CD4-positive, alpha-beta T cell treated with Interferon alpha-2 for 1 hour (primary cell): ENCODE measurements at regions not wholly inside any gene's neighbourhood (a gene's known extent, or its start where the extent isn't known, plus 50 kb on each side); places are given as distances from the start of the nearest gene placed in this dataset.

ENCODE experiments used
- DNase-seq, 2 donors: peaks; one replicate each; pipeline ENCODE4 v3.0.0-alpha.2; 2020 to 2022

DNA sequence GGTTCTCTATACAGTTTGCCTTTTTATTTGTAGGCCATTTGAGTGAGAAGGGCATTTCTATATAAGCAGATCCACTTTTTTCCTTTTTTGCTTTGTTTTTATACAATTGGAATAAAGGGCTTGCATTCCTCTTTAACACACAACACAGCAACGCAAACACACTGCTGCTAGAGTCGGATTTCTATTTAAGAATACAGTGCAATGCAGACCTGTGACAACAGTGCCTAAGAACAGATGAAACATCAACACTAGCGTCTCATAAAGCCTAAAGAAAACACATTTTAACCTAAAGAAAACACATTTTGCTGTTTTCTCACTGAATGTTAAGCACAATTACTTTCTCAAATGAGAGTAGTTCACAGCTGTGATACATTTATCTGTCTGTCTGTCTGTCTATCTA is 1141.1 kb downstream of the CDH11 start:
- DNase-seq, result no peak

DNA sequence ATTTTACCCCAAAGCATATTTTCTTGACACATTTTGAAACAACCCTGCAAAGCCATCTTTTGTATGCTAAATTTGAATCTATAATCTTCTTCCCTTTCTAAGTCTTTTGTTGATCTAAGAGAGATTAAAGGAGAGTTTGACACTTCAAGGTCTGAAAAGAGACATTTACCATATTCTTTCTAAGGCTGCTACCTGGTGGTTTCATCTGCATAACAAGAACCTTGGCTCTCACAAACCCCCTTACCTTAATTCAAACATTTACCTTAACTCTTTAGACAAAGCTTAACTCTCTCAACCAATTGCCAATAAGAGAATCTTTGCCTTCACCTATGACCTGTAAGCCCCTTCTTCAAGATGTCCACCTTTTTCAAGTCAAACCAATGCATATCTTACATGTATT is 1143.6 kb downstream of the CDH11 start:
- no peak for DNase-seq

DNA sequence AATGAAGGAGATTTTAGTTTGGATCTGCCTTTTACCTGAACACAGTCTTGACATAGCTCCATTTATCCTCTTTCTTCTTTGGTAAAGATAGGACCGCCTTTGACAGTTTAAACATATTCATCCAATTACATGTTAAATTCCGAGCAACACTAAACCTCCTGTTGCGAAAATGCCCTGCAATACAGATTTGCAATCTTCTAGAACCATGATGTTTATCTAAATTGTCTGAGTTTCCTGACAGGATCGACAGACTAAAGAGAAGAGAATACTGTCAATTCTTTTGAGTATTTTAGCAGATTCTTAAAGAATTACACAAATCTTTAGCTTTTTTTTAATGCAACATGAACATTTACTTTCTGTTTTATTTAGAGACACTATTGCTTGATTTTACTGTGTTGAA is 1145.5 kb downstream of the CDH11 start:
- DNase-seq, result no peak

DNA sequence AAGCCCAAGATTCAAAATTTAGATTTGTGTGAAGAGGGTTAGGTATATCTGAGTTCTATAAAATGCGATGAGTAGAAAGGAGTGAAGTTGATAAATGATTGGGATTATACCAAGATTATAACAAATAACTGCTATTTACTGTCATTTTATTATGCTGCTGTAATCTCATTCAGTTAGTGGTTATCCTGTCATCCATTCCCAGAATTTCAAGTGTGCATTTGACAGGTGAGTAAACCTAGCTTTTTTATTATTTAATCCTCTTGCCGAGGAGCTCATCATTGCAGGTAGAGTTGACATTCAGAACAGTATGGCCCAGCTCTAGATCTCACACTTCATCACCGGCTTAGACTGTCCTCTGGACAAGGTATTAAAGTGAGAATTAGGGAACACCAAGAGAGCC is 1146.2 kb downstream of the CDH11 start:
- no peak for DNase-seq

DNA sequence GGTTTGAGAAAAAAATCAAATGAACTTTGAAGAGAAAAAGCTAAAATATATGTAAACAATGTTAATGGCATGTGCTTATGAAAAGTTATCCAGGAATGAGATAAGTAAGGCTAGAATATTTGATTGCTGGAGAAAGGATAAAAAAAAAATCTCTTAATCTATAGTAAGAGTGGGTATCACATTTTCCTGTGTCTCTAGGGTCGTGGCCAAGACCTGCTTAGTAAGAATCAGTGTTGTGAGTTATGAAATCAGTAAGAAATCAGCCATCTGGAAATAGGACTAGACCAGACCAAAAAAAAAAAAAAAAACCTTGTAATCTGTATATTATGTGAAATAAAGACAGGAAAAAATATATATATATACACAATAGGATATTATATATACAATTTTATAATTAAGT is 1153.9 kb downstream of the CDH11 start:
- no peak for DNase-seq

DNA sequence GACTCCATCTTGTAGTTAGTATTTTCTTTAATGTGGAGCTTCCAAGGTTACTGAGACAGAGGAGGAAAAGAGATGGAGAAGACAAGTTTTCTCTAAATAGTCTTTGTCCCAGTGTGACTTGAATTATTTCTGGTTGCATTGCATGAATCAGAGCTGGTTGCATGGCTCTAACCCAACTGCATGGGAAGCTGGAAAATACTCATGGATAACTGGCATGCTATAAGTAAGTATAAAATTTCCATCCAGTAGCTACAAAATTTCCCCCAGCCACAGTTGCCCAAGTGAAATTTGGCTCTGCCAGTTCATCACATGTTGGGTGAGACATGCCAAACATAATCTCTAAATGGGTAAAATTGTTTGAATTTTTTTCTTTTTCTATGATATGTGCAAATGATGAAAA is 1161.5 kb downstream of the CDH11 start:
- no peak for DNase-seq

DNA sequence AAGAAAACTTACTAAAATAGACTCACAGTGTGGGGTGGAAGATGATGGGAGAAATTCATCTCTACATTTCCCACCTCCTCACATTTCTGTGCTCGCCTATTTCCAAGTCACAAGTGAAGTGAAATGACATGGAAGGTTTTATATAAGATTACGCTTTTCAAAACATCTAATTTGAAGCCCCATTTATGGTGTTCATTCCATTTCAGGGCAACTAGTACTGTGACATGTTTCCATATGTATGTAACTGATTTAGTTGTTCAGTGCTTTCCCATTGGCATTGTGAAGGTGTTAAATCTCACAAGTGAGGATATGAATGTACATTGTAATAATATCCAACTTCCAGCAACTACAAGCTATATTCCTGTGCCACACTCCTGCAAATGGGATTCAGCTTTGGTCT is 1174.8 kb downstream of the CDH11 start:
- DNase-seq, result no peak

DNA sequence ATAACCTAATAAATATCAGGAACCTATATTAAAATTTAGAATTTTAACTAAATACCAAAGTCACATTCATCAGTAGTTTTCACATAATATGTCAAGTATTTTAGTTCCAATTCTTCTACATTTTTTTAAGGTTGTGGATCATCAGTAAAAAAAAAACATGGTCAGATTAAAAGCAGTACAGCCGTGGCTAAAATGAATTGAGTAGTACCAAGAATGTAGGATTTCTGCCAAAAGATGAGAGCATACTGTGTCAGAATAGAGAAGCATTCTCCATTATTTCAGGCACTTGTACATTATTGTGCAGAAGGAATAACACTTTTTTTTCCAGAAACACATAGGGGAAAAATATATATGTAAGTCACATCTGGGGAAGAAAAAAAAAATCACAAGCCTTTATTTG is 1176.1 kb downstream of the CDH11 start:
- no peak for DNase-seq

DNA sequence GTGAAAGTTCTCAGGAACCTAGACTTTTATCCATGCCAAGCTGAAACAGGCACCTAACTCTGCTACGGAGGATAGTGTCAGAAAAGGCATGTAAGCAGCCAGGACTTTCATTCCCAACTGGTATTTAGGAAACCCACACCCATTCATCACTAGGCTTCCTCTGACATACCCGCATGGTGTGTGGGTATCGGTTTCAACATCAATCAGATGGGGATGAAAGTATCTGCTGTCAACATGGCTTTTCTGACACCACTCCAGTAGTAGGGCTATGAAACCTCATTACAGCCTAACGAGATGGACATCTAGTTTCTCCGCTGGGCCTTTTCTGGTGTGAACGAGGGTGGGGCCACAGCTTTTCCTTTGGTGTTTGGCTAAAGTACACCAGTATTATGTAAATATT is 1178.3 kb downstream of the CDH11 start:
- DNase-seq, result no peak

DNA sequence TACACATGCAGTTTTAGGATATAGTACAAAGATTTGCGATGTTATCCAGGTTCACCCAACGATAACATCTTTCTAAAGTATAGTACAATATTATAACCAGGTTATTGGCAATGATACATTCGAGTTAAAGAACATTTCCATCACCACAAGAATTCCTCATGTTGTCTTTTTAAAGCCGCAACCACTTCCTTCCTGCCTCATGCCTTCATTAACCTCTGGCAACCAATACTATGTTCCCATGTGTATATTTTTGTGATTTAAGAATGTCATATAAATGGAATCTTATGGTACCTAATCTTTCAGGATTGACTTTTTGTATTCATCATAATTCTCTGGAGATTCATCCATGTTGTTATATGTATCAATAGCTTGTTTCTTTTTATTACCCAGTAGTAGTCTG is 1183.2 kb downstream of the CDH11 start:
- DNase-seq, result no peak

DNA sequence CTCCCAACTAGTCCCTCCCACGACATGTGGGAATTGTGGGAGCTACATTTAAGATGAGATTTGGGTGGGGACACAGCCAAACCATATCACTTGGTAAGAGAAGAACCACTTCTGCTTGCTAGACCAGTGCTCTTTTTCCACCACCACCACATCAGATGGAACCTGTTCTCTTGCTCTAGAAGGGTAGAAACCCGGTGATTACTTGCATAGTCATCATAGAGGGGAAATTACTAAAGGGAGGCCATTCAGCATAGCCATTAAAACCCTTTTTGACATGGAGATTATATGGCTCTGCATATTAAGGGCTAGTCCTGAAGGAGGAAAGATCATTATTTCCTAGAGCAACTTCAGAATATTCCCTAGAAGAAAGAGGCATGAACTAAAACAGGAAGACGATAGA is 1188.0 kb downstream of the CDH11 start:
- DNase-seq, result no peak

DNA sequence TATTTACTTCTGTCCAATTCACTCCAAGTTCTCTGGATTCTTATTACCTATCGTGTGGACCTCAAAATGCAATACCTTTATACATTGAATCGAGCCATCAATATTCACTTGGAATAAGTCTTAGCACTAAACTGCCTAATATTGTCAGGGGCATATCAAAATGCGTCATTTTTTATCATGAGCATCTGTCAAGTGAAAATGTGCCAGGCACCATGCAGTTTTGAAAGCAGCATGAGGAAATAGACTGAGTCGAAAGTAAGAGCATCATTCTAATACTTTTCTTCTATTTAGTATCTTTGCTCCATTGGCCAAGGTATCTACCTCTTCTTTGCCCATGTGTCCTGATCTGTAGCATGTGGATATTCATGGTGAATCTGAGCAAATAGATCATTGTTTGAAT is 1193.4 kb downstream of the CDH11 start:
- DNase-seq, result no peak

DNA sequence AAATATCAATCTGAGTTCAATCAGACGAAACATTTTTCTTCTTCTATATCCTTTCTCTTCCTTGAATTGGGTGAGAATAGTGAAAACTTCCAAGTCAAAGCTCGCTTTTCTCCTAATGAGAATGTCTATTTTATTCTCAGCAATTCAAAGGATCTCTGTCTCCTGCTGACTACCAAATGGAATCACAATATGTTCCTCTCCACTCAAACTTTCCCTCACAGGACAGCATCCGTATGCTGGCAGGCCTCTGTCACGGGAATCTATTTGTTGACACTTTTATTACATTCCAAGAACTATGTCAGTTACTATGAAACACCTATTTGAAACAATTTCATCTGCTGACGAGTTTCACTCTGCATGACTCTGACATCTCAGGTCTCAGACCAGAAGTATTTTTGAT is 1196.6 kb downstream of the CDH11 start:
- DNase-seq, result no peak

DNA sequence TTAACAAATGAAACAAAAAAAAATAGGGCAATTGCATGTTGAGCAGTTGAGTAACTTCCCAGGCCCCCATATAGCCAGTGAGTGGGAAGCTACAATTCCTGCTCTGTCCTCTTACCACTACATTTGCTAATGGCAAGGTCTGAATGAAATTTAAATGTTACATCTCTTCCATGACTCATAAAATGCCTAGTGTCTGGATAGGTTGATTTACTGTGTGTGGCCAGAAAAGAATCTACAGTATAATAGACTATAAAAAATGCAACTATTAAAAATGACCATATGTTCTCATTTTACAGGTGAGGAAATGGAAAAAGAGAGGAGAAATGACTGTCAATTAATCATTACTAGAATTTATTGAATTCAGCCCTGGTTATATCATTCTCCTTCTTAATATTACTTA is 1199.3 kb downstream of the CDH11 start:
- no peak for DNase-seq

DNA sequence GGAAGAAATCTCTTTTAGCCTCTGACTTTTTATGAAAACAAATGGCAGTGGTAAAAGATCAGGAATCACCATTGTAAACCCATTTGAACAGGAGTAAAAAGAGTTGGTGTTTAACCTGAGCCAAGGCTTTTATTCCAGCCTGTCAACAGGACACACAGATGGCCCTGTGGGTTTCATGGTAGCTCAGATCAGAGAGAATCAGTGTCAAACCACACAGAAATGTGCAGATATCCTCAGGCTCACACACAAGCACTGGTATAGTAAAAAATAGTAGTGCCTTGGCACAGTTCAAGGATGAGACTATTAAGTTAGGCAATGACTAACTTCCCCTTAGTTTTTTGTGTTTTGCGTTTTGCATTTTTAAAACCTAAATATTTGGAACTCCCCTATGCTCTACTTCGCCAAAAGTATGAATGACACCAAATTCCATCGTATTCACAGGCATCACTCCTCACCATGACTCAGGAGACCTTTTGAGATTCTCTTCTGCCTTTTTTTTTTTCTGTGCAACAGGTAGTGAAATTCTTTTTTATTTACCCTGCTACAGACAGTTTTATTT is 1200.0 kb downstream of the CDH11 start:
- DNase-seq, result no peak

DNA sequence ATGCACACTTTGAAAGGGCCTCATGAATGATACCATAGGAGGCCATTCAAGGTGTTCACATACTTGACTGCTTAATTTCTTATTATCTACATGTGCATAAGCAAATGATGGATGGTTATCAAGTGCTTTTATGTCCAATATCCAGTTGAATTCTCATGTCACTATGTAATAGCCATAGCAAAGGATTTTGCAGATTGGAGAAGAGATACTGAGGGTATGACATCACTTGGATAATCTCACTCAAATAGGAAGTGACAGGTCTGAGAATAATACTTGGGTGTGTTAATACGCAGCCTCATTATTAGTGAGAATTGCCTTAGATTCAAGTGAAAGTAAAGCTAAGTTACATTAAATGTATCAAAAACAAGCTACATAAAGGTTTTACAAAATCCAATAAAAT is 1208.6 kb downstream of the CDH11 start:
- no peak for DNase-seq

DNA sequence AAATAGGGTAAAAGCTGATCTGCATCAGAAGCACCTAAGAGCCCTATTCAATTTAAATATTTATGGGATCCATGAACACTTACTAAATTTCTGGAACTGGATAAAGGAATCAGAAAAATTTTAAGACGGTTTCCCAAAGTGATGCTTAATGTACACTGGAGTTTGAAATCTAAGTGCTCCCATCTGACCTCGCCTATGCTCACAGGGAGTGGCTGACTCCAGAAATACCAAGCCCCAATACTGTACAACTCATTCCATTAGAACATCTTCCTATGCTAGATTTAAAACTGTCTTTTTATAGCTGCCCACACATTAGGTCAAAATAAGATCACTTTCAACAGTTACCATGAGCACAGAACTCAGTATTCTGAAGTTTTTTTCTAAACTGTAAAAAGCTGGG is 1214.6 kb downstream of the CDH11 start:
- no peak for DNase-seq

DNA sequence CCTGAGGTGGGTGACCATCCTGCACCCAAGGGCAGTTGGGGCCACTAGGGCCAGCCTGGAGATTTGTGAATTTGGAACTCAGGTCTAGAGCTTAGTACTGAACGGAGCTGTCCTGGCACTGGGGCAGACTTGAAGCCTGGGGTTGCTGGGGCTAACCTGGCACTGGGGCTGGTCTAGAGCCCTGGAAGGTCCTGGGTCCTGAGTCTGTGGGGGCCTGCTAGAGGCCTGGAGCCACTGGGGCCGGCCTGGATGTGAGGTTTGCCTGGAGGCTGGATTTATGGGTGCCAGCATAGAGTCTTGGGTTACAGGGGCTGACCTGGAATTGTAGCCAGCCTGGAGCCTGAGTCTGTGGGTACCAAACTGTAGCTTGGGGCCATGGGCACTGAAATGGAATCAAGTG is 1216.9 kb downstream of the CDH11 start:
- no peak for DNase-seq

DNA sequence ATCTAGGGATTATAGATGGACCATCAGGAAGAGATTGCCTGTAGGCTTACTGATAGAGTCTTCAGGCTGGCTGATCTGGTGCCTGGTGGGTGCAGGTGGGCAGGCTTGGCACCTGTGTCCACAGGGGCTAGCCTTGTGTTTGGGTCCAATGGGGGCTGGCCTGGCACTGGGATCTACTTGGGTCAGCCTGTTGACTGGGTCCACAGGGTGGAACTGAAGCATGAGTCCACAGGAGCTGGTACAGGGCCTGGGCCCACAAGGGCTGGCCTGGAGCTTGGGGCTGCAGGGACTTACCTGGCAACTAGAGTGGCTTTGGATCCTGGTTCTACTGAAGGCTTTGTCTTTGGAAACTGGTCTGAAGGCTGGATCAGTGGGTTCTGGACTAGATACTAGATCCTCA is 1217.7 kb downstream of the CDH11 start:
- DNase-seq, result no peak

DNA sequence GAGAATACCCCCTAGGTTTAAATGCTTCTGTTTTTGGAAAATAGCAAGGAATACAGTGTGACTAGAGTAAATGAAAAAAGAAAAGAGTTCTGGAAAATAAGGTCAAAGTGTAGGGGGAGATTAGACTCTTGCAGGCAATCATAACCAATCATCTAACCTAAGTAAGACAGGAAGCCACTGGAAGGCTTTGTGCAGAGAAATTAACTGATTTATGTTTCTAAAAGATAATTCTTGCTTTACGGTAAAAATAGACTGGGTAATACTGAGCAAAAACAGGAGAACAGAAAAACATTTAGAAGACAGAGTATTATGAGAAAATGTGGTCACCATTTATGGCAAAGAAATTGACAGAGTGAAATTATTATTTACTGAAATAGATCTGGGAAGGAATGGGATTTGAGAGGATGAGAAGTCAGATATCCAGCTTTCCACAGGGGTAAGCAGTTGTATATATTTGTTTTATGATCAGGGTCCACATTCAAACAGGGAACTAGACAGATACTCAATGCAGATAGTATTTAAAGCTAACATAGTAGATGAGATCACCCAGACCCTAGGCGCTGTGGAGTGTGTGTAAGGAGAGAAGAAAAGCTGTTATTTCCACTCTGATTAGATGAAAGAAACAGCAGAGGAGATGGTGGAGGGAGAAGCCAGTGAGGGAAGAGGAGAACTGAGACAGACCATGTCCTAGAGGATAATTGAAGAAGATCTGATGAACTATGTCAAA is 1225.3 kb downstream of the CDH11 start:
- DNase-seq, result no peak

DNA sequence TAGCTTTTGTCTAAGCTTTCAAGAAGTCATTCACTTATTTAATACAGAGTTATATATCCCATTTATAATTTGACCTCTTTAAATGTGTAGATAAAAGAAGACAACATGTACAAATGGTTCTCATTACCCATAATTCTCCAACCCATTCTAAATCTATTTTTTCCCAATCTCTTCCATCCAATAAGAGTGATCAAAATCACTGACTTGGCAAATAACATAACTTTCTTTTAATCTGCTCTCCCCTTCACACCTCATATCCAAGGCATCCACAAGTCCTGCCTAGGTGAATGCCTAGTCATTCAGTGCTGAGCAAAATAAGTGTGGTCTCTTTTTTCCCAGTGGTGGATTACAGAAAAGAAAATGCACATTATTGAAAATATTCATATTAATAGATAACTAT is 1231.1 kb downstream of the CDH11 start:
- no peak for DNase-seq

DNA sequence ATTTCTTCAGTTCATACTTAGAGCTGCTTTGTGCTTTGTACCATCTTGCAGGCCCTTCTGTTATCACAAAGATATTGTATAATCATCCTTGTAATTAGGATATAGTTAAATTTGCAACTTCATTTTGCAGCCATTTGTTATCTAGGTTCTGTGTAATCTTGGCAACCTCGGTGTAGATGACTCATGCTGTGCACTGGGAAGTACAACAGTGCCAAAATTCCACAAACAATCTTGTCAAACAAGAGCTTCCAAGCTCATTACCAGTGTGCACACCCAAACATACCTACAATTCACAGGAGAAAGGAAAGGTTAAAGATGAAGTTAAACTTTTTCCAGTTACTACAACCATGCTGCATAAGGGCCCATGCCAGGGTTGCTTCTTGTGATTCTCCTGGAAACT is 1231.8 kb downstream of the CDH11 start:
- no peak for DNase-seq

DNA sequence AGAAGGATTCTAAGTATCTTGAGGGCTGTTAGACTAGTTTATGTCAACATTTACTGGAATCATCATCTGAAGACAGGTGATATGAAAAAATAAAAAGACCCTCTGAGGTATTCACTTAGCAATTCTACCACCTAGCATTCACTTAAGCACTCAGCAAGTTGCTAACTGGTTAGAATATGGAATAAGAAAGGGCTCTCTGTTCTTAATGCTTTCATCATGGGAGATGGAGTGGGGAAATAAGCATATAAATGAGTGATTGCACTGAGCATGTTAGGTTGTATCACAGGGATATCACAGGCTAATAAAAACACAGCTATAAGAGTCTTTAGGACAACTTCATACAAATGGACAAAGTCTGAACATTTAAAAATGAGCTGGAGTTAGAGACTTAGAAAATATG is 1238.8 kb downstream of the CDH11 start:
- DNase-seq, result no peak

DNA sequence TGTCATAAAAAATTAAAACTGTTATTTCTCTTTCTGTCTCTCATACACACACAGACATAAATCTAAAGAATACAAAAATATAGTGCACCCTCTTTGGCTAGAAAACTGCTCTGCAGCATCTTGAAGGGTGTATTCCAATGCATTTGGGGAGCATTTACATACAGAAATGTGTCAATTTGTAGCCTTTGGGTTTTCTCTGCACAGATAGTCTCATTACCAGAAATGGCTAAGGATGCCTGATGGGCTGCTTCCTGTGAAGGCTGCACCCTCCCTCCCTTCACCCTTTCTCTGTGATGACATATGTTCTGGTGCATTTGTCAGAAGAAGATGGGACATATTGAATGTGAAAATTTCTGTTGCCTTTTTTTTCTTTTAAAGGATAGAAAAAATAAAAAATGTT is 1239.3 kb downstream of the CDH11 start:
- DNase-seq, result no peak

DNA sequence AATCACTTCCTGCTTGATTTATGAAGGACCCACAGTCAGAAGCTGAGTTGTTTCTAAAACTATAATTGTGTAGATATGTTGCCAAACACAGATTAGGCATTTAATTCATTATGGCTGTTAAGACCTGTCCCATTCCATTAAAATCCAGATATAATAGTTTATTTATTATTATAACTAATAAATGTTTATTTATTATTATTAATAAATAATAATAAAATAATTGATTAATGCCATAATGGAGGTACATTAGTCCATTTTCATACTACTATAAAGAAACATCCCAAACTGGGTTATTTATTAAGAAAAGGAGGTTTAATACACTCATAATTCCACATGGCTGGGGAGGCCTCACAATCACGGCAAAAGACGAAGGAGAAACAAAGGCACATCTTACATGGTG is 1240.9 kb downstream of the CDH11 start:
- DNase-seq, result no peak
